Transverse colon (tissue), 4 donors: ENCODE measurements at regions not wholly inside any gene's neighbourhood (a gene's known extent, or its start where the extent isn't known, plus 50 kb on each side); places are given as distances from the start of the nearest gene placed in this dataset.

Experiments used
- POLR2AphosphoS5 ChIP-seq, 3 donors: sonication (generic); formaldehyde crosslinking; IDR thresholded peaks; one replicate each; pipeline ENCODE4 v1.6.1; 2016; ENCODE audit warnings: antibody characterized with exemption in 3 of 3
- TF ChIP-seq, protein P1 (sequence below), 5 experiments: fragments of 200-600 bp in 3 of 5; fragments of 450-650 bp in 2 of 5; sonication (generic) in 3 of 5; IDR thresholded peaks; 1 replicate in 2 of 5; 2 replicates in 3 of 5; pipeline ENCODE4 v1.5.1; 2016 to 2017; ENCODE audit warnings: antibody characterized with exemption in 5 of 5, inconsistent platforms in 3 of 5, mild to moderate bottlenecking in 2 of 5, moderate library complexity in 1 of 5

GRCh38 chr4:55251896-55252295 lies 94.1 kb upstream of the SRD5A3 start:
- no peak for TF ChIP-seq POLR2AphosphoS5 (IDR thresholded peaks at IDR 0.05)
- TF ChIP-seq, protein P1, sequence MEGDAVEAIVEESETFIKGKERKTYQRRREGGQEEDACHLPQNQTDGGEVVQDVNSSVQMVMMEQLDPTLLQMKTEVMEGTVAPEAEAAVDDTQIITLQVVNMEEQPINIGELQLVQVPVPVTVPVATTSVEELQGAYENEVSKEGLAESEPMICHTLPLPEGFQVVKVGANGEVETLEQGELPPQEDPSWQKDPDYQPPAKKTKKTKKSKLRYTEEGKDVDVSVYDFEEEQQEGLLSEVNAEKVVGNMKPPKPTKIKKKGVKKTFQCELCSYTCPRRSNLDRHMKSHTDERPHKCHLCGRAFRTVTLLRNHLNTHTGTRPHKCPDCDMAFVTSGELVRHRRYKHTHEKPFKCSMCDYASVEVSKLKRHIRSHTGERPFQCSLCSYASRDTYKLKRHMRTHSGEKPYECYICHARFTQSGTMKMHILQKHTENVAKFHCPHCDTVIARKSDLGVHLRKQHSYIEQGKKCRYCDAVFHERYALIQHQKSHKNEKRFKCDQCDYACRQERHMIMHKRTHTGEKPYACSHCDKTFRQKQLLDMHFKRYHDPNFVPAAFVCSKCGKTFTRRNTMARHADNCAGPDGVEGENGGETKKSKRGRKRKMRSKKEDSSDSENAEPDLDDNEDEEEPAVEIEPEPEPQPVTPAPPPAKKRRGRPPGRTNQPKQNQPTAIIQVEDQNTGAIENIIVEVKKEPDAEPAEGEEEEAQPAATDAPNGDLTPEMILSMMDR (IDR thresholded peaks at IDR 0.05): no peak
